HEK293 (cell line): ENCODE measurements at regions not wholly inside any gene's neighbourhood (a gene's known extent, or its start where the extent isn't known, plus 50 kb on each side); places are given as distances from the start of the nearest gene placed in this dataset.

Experiments
- CTCF ChIA-PET: fragments of 350-600 bp; formaldehyde crosslinking; extraction: SDS; loops from one replicate; lab custom pipeline; 2021; ENCODE audit warnings: antibody characterized with exemption; lab: Yijun Ruan, JAX
- POLR2A ChIA-PET: fragments of 300-600 bp; formaldehyde crosslinking; extraction: SDS; loops from one replicate; lab custom pipeline; 2020; ENCODE audit warnings: antibody characterized with exemption, inconsistent platforms; lab: Yijun Ruan, JAX
- H3K27ac ChIP-seq: fragments of 200-500 bp; sonication (Bioruptor generic); 2 replicates; pipeline ENCODE4 v1.5.1; 2014; ENCODE audit warnings: low read depth, low read length, control low read depth, inconsistent platforms; ENCODE audit errors: extremely low read depth
- H3K36me3 ChIP-seq, 2 experiments: fragments of 200-500 bp in 1 of 2; sonication (Bioruptor generic) in 1 of 2; 1 replicate in 1 of 2; 2 replicates in 1 of 2; pipeline ENCODE4 v1.5.1; 2014 to 2017; ENCODE audit warnings: inconsistent platforms in 2 of 2, low read length in 2 of 2; ENCODE audit not compliant: control insufficient read depth in 2 of 2, insufficient read depth in 1 of 2
- H3K4me1 ChIP-seq: fragments of 200-500 bp; sonication (Bioruptor generic); 2 replicates; pipeline ENCODE4 v1.5.1; 2014; ENCODE audit warnings: mild to moderate bottlenecking, low read length, inconsistent platforms; ENCODE audit not compliant: control insufficient read depth, insufficient read depth
- H3K4me3 ChIP-seq: 2 replicates; pipeline ENCODE4 v1.5.1; 2011; ENCODE audit warnings: low read depth, mild to moderate bottlenecking, control low read depth, low read length, moderate library complexity
- H3K9me3 ChIP-seq: fragments of 200-500 bp; sonication (Bioruptor generic); 2 replicates; pipeline ENCODE4 v1.5.1; 2014; ENCODE audit warnings: low read depth, low read length, inconsistent platforms; ENCODE audit not compliant: control insufficient read depth, insufficient read depth
- GLIS2 ChIP-seq: fragments of 450-650 bp; formaldehyde crosslinking; IDR thresholded peaks from 2 replicates; pipeline ENCODE4 v1.5.1; 2016; ENCODE audit warnings: missing biosample characterization, missing genetic modification characterization
- KLF17 ChIP-seq: fragments of 450-650 bp; formaldehyde crosslinking; IDR thresholded peaks from 2 replicates; pipeline ENCODE4 v1.5.1; 2016; ENCODE audit warnings: missing biosample characterization, missing genetic modification characterization
- MEIS1 ChIP-seq: sonication (generic); formaldehyde crosslinking; IDR thresholded peaks from 2 replicates; pipeline ENCODE4 v1.8.1; 2022; ENCODE audit warnings: missing genetic modification reagents, mild to moderate bottlenecking, borderline replicate concordance
- PRDM2 ChIP-seq: fragments of 450-650 bp; formaldehyde crosslinking; IDR thresholded peaks from 2 replicates; pipeline ENCODE4 v1.5.1; 2016; ENCODE audit warnings: missing biosample characterization, missing genetic modification characterization, borderline replicate concordance
- PRDM4 ChIP-seq: fragments of 450-650 bp; formaldehyde crosslinking; IDR thresholded peaks from 2 replicates; pipeline ENCODE4 v1.5.1; 2017; ENCODE audit warnings: missing biosample characterization, missing genetic modification characterization
- WT1 ChIP-seq: fragments of 450-650 bp; formaldehyde crosslinking; IDR thresholded peaks from 2 replicates; pipeline ENCODE4 v1.5.1; 2016; ENCODE audit warnings: missing biosample characterization, missing genetic modification characterization
- ZBTB1 ChIP-seq: fragments of 450-650 bp; formaldehyde crosslinking; IDR thresholded peaks from 2 replicates; pipeline ENCODE4 v1.5.1; 2016; ENCODE audit warnings: missing biosample characterization, missing genetic modification characterization
- ZBTB20 ChIP-seq: fragments of 450-650 bp; formaldehyde crosslinking; IDR thresholded peaks from 2 replicates; pipeline ENCODE4 v1.5.1; 2016; ENCODE audit warnings: missing biosample characterization, missing genetic modification characterization
- ZBTB49 ChIP-seq: fragments of 450-650 bp; formaldehyde crosslinking; IDR thresholded peaks from 2 replicates; pipeline ENCODE4 v1.5.1; 2016; ENCODE audit warnings: missing biosample characterization, missing genetic modification characterization, low read depth
- ZFP3 ChIP-seq: fragments of 450-650 bp; formaldehyde crosslinking; IDR thresholded peaks from 2 replicates; pipeline ENCODE4 v1.5.1; 2016; ENCODE audit warnings: low read depth, missing biosample characterization, missing genetic modification characterization
- ZNF155 ChIP-seq: fragments of 450-650 bp; formaldehyde crosslinking; IDR thresholded peaks from 2 replicates; pipeline ENCODE4 v1.5.1; 2016; ENCODE audit warnings: missing biosample characterization, missing genetic modification characterization
- ZNF174 ChIP-seq: fragments of 450-650 bp; formaldehyde crosslinking; IDR thresholded peaks from 2 replicates; pipeline ENCODE4 v1.5.0; 2017; ENCODE audit warnings: missing biosample characterization, mild to moderate bottlenecking, missing genetic modification characterization
- ZNF221 ChIP-seq: fragments of 450-650 bp; formaldehyde crosslinking; IDR thresholded peaks from 2 replicates; pipeline ENCODE4 v1.5.1; 2017; ENCODE audit warnings: missing biosample characterization, missing genetic modification characterization, borderline replicate concordance
- ZNF266 ChIP-seq: fragments of 450-650 bp; formaldehyde crosslinking; IDR thresholded peaks from 2 replicates; pipeline ENCODE4 v1.5.1; 2016; ENCODE audit warnings: missing biosample characterization, missing genetic modification characterization, low read depth
- ZNF335 ChIP-seq: fragments of 450-650 bp; formaldehyde crosslinking; conservative IDR thresholded peaks from 2 replicates; pipeline ENCODE4 v1.5.1; 2016; ENCODE audit warnings: missing biosample characterization, missing genetic modification characterization
- ZNF391 ChIP-seq: fragments of 450-650 bp; formaldehyde crosslinking; IDR thresholded peaks from 2 replicates; pipeline ENCODE4 v1.5.1; 2016; ENCODE audit warnings: low read depth, missing biosample characterization, missing genetic modification characterization, borderline replicate concordance
- ZNF629 ChIP-seq: fragments of 450-650 bp; formaldehyde crosslinking; IDR thresholded peaks from 2 replicates; pipeline ENCODE4 v1.5.1; 2017; ENCODE audit warnings: missing biosample characterization, missing genetic modification characterization
- ZSCAN16 ChIP-seq: fragments of 450-650 bp; formaldehyde crosslinking; IDR thresholded peaks from 2 replicates; pipeline ENCODE4 v1.5.1; 2016; ENCODE audit warnings: missing biosample characterization, missing genetic modification characterization

- Histone ChIP-seq H3K4me3 (no peak overlapping the region), H3K36me3 (no peaks in the 10 kb centered on the region), H3K4me1 (no peaks in the 10 kb centered on the region), H3K27ac (no peak overlapping the region), H3K9me3 (no peaks in the 10 kb centered on the region)
- POLR2A ChIA-PET, result no interaction called here
- CTCF ChIA-PET, result interaction anchor here (0.9 to 1.3 kb wide), 2 partner anchors 10 to 12 kb away, joined by 3 read pairs; no protein-coding TSS in a partner anchor
- TF ChIP-seq ZBTB20 (tag by site-specific recombination), result no peak
- TF ChIP-seq ZSCAN16 (tag by site-specific recombination), result no peak
- TF ChIP-seq ZBTB1 (tag by site-specific recombination), result no peak
- no peak for TF ChIP-seq KLF17
- no peak for TF ChIP-seq PRDM4 (tag by site-specific recombination)
- TF ChIP-seq ZNF266, result no peak
- TF ChIP-seq ZNF221 (tag by site-specific recombination), result no peak
- no peak for TF ChIP-seq PRDM2 (tag by site-specific recombination)
- no peak for TF ChIP-seq GLIS2
- TF ChIP-seq ZNF335 (tag by site-specific recombination), result no peak
- no peak for TF ChIP-seq WT1 (tag by site-specific recombination)
- TF ChIP-seq ZNF629, result no peak
- no peak for TF ChIP-seq ZNF174 (tag by site-specific recombination)
- no peak for TF ChIP-seq ZFP3 (tag by site-specific recombination)
Observed at GRCh38 chr5:176737746-176738636, 72.4 kb upstream of the UNC5A start.

- Histone ChIP-seq H3K27ac (no peak overlapping the region), H3K4me1 (no peaks in the 10 kb centered on the region), H3K9me3 (no peaks in the 10 kb centered on the region)
- TF ChIP-seq MEIS1 (CRISPR knock-in tag), result no peak
- TF ChIP-seq ZBTB49, result no peak
- TF ChIP-seq ZNF155 (tag by site-specific recombination), result no peak
- no peak for TF ChIP-seq ZNF391 (tag by site-specific recombination)
- TF ChIP-seq, all 188 proteins: peak for 0
- Histone ChIP-seq H3K36me3 (no peaks in the 10 kb centered on the region), H3K4me3 (no peak overlapping the region)
- ChIA-PET POLR2A (interaction anchor here (0.5 kb wide), 1 partner anchor 14 kb away, joined by 3 read pairs; no protein-coding TSS in a partner anchor), CTCF (interaction anchor here (0.6 to 1.3 kb wide), 2 partner anchors 11 to 53 kb away, joined by 3 read pairs; no protein-coding TSS in a partner anchor)
Observed at GRCh38 chr5:176738637-176739250, 71.6 kb upstream of the UNC5A start.
